GM10266 (cell line): ENCODE measurements at regions not wholly inside any gene's neighbourhood (a gene's known extent, or its start where the extent isn't known, plus 50 kb on each side); places are given as distances from the start of the nearest gene placed in this dataset.

ENCODE experiments used
- DNase-seq: peaks from one replicate; pipeline ENCODE4 v3.0.0; 2012; ENCODE audit errors: extremely low spot score
- CTCF ChIP-seq: IDR thresholded peaks from 2 replicates; pipeline ENCODE4 v1.5.1; 2012; ENCODE audit warnings: mild to moderate bottlenecking, low read depth; ENCODE audit not compliant: control insufficient read depth, insufficient read depth; ENCODE audit errors: missing control alignments

DNA sequence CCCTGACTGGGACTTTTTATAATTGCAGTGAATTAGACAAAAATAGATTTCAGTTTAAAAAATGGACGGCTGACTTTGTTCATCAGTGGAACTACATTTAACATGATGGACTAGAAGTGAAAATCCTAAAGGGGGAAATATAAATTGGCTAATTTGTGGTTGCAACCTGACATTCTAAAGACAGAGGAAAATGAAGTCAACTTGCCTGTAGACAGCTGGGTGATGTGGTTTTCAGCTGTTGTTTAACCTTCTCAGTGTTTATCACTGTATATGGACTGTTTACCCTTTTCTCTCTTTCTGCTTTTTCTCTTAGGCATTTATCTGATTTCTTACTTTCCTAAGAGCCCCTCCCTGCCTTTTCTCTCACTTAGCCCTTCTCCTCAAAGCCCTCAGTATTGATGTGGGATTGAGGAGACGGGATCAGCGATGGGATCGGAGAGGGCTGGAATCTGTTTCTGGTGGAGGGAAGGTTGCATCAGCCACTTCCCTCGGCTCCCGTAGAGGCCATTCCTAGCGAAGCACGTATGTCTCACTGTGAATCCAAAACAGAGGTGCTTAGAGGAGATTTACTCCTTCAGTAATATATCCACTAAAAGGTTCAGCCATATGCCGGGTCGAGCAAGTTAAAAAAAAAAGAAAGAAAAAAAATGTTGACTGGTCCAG lies 109.0 kb upstream of the KLF6 start:
- TF ChIP-seq CTCF: no peak
- no peak for DNase-seq

- DNase-seq: no peak
- no peak for TF ChIP-seq CTCF
Measured at GRCh38 chr10:3892440-3893425, 107.7 kb upstream of the KLF6 start.

GRCh38 chr10:3891396-3891795 lies 106.4 kb upstream of the KLF6 start:
- DNase-seq: no peak
- TF ChIP-seq CTCF: no peak

DNA sequence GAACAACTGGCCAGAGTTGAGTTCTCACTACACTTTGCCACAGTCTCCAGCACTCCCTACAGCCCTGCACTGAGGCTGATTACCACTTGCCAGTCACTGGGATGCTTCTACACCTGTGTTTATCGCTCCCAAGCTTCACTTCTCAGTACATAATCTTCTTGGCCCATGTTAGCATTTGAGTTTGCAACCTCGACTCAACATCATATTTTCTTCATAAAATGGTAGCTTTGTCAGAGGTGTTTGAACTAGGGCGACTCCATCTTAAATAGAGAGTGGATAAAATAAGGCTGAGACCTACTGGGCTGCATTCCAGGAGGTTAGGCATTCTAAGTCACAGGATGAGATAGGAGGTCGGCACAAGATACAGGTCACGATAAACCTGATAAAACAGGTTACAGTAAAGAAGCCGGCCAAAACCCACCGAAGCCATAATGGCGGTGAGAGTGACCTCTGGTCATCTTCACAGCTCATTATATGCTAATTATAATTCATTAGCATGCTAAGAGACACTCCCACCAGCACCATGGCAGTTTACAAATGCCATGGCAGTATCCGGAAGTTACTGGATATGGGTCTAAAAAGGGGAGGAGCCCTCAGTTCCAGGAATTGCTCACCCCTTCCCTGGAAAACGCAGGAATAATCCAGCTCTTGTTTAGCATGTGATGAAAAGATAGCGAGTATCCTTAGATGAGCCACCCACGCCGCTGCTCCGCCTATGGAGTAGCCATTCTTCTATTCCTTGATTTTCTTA lies 105.8 kb upstream of the KLF6 start:
- DNase-seq: no peak
- TF ChIP-seq CTCF: no peak

DNA sequence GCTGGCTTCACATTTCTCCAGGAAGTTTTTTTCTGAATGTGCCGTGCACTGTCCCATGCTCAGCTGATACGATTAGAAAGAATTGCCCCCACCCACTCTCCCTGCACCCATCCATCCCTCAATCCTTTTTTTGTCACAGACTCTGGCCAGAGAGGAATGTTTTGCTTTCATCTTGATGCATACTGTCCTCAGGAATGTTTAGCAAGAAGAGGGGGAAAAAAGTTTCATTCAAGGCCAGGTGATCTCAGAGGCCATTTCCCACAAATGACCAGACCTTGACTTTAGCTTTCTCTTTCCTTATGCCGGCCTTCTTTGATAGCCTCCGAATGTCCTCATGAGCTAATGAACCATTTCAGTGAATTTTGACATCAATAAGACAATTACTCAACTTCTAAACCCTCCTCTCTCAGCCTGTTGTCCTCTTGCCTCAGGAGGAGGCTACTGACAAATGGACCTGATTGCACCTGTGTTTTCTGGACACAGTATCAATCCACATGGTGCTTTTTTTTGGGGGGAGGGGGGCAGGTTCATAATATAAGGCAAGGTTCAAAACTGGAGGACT lies 105.0 kb upstream of the KLF6 start:
- TF ChIP-seq CTCF: no peak
- DNase-seq: no peak

- TF ChIP-seq CTCF: no peak
- peak; percentile 47 for DNase-seq
Measured at GRCh38 chr10:3887885-3888476, 103.0 kb upstream of the KLF6 start.
